HG03342 (cell line): ENCODE measurements at regions not wholly inside any gene's neighbourhood (a gene's known extent, or its start where the extent isn't known, plus 50 kb on each side); places are given as distances from the start of the nearest gene placed in this dataset.

ENCODE experiments used
- ATAC-seq: cut with Tn5 transposase; IDR thresholded peaks from one replicate; pipeline ENCODE4 v1.9.1; 2021; ENCODE audit warnings: mild to moderate bottlenecking, moderate library complexity; ENCODE audit not compliant: unreplicated experiment

GRCh38 chr9:90259311-90260246, 383.0 kb downstream of the DIRAS2 start:
- ATAC-seq = no peak

GRCh38 chr9:90261698-90262097, 380.9 kb downstream of the DIRAS2 start:
- ATAC-seq = no peak

GRCh38 chr9:90268613-90269012, 374.0 kb downstream of the DIRAS2 start:
- no peak for ATAC-seq

- ATAC-seq = no peak
These were observed 370.9 kb downstream of the DIRAS2 start for GRCh38 chr9:90271707-90272106.

- no peak for ATAC-seq
These were observed 367.9 kb downstream of the DIRAS2 start for GRCh38 chr9:90274725-90275124.

GRCh38 chr9:90285946-90286345, 356.7 kb downstream of the DIRAS2 start:
- no peak for ATAC-seq

- ATAC-seq = peak; percentile 96
These were observed 354.9 kb downstream of the DIRAS2 start for GRCh38 chr9:90287567-90288274.

GRCh38 chr9:90288275-90288639, 354.4 kb downstream of the DIRAS2 start:
- peak; percentile 4 for ATAC-seq

- ATAC-seq = no peak
These were observed 351.7 kb downstream of the DIRAS2 start for GRCh38 chr9:90290716-90291485.

GRCh38 chr9:90296539-90296938, 346.1 kb downstream of the DIRAS2 start:
- ATAC-seq = no peak

GRCh38 chr9:90299968-90300367, 342.7 kb downstream of the DIRAS2 start:
- no peak for ATAC-seq

GRCh38 chr9:90300611-90301276, 341.9 kb downstream of the DIRAS2 start:
- no peak for ATAC-seq

GRCh38 chr9:90301277-90301653, 341.4 kb downstream of the DIRAS2 start:
- ATAC-seq = no peak

- ATAC-seq = no peak
These were observed 339.0 kb downstream of the DIRAS2 start for GRCh38 chr9:90303655-90304054.

GRCh38 chr9:90306158-90306557, 336.5 kb downstream of the DIRAS2 start:
- no peak for ATAC-seq

- no peak for ATAC-seq
These were observed 335.3 kb downstream of the DIRAS2 start for GRCh38 chr9:90307167-90307833.

GRCh38 chr9:90307891-90308290, 334.7 kb downstream of the DIRAS2 start:
- no peak for ATAC-seq

- no peak for ATAC-seq
These were observed 333.9 kb downstream of the DIRAS2 start for GRCh38 chr9:90308691-90309090.

GRCh38 chr9:90309809-90310520, 332.7 kb downstream of the DIRAS2 start:
- ATAC-seq = no peak

- no peak for ATAC-seq
These were observed 332.1 kb downstream of the DIRAS2 start for GRCh38 chr9:90310521-90310876.
